SIG-M5 treated with dmso at 0.1 percent for 504 hours (cell line): ENCODE measurements at regions not wholly inside any gene's neighbourhood (a gene's known extent, or its start where the extent isn't known, plus 50 kb on each side); places are given as distances from the start of the nearest gene placed in this dataset.

Experiments
- DNase-seq: peaks from one replicate; lab custom pipeline; 2025; ENCODE audit not compliant: unreplicated experiment; lab: John Stamatoyannopoulos, UW

DNA sequence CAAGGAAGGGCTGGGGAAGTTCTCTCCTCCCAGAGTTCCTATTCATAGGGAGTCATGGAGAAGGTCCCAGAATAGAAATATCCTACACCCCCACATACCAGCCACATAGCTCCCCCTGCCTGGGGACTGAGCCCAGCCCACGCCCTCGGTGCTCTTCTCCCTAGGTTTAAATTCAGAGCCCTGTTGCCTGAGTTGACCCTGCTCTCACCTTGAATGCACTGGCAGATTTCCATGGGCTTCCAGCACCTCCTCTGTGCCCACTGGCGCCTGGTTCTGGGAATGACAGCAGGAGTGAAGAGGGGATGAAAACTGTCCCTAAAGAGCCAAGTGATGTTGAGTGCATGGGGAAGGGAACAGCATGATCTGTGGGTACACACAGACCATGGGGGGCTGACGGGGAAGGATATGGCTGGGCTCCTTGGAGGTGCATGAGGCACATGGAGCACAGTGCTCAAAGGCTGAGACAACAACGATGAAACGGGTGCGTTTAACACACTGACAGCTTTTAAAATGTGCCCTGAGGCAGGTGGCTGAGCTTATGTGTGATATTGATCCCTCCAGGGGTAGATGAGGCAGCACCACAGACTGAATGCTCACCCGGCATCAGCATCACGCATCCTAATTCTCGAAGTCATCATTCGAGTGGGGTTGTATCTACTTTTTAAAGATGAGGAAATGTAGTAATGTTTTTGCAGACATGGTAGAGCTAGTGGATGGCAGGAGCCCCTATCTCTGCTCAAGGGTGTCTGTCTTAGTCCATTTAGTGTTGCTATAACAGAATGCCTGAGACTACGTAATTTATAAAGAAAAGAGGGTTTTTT is 53.7 kb upstream of the IGFBP3 start:
- no peak for DNase-seq

DNA sequence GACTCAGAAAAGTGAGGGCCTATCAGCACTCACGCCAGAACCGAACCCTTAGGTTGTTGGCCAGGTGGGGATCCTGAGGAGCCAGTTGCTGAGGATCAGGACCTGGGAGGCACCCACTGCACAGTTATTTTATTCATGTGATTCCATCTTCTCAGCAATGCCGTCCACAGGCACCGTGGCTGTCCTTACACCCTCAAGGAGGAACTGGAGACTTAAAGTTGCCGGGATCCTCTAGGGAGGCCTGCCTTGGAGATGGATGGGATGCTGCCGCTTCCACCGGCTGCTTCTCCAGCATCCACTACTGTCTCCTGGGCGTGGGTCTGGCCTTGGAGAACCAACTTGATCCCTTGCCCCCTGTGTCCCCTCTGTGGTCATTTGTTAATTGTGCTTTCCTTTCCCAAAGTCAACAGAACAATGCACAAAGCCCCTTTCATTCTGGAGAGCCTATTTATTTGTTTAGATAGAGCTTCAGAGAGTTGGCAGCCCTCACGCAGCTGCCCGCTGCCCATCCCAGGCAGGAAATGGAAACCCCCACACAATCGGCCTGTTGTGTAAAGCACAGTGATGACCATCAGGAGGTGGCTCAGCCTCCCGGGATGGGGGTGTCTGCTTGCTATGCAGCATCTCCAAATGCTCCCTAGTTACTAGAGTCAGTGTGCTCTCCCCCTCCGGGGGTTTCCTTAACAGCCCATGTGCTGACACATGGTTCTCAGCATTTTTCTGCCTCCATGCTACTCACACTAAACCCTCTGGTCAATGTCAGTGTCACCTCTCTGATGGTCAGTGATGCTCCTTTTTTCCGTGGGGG is 52.9 kb upstream of the IGFBP3 start:
- DNase-seq: no peak

DNA sequence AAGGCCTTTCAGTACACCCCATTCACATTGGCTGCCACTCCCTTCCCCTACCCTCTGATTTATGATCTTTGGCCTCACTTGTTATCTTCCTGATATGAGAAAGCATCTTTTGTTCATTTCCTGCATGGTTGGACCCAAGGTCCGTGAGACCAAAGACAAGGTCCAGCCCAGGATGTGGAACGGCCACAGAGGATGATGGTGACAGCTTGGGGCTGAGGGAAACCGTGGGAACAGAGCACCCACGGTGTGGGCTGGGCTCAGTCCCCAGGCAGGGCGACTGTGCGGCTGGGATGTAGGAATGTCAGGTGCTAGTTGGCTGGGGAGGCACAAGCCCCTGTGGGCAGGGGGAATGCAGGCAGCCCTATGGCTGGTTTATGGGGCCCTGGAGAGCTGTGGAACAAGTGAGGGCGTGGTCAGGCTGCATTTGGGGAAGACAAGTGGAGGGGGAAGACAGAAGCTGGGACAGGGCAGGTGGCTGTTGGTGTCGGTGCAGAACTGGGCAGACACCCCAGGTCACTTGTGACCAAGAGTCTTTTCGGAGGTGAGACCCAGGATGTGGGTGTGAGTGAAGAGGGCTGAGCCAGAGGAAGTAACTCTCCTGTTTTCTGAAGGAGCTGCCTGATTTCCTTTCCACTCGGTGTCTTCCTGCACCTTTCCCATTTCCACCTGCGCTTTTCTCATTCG is 51.7 kb upstream of the IGFBP3 start:
- DNase-seq: no peak

DNA sequence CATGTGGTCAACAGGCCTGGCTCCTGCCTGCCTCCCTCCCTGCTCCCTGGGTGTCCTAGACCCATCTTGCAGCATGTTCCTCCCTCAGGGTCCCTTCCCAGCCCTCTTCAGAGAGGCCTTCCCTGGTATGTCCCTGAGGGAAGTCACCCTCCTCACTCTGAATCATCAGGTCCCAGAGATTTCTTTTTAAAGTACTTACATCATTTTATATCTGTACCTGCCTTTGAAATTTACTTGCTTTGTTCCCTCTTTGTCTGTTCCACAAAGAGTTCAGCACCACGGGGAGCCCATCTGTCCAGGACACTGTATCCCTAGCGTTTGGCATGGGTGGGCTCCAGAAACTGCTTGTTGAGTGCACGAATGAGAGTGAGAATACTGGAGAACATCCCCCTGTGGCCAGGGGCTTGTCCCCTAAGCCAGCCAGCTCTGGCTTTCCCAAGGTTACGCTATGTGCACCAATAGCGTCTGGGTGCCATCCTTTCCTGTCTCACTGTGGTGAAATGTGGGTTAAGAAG is 50.6 kb upstream of the IGFBP3 start:
- DNase-seq: no peak

DNA sequence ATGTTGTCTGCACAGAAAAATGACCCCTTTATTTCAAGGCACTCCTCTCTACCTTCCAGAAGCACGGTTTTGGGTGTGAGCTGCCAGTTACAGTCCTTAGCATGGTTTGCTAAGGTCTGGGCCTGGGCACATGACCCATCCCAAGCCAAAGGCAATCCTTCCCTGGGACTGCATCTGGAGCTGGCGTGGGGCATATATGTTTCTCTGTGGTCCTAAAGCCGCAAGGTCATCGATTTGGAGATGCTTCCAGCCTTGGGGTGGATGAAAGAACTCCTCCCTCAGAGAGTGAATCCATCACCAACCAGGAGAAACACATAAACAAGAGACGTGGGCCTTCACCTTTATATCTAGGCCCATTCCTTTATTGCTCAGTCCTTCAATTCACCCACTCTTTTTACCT is 50.1 kb upstream of the IGFBP3 start:
- DNase-seq: no peak
